ENCODE measurements at regions not wholly inside any gene's neighbourhood (a gene's known extent, or its start where the extent isn't known, plus 50 kb on each side); places are given as distances from the start of the nearest gene placed in this dataset.
"Not testable (repeated sequence)": the region's sequence is repeated elsewhere in the genome, so short reads cannot be mapped to it uniquely, and the experiment has no call there.

- DNase-seq (ENCODE audit: low read depth in 2 of 2) = no peak
Observed at GRCh38 chr18:37871561-37871960, 306.0 kb upstream of the CELF4 start.

GRCh38 chr18:37869051-37869450 lies 303.5 kb upstream of the CELF4 start:
- no peak for DNase-seq (ENCODE audit: low read depth in 2 of 2)

- no peak for DNase-seq (ENCODE audit: low read depth in 2 of 2)
Observed at GRCh38 chr18:37864122-37864521, 298.5 kb upstream of the CELF4 start.

- no peak for DNase-seq (ENCODE audit: low read depth in 2 of 2)
Observed at GRCh38 chr18:37861981-37862380, 296.4 kb upstream of the CELF4 start.

- DNase-seq (ENCODE audit: low read depth in 2 of 2) = no peak
Observed at GRCh38 chr18:37854396-37854795, 288.8 kb upstream of the CELF4 start.

- no peak for DNase-seq (ENCODE audit: low read depth in 2 of 2)
Observed at GRCh38 chr18:37853706-37854105, 288.1 kb upstream of the CELF4 start.

- no peak for DNase-seq (ENCODE audit: low read depth in 2 of 2)
Observed at GRCh38 chr18:37852464-37852863, 286.9 kb upstream of the CELF4 start.

- DNase-seq (ENCODE audit: low read depth in 2 of 2) = no peak
Observed at GRCh38 chr18:37847544-37847943, 281.9 kb upstream of the CELF4 start.

- no peak for DNase-seq (ENCODE audit: low read depth in 2 of 2)
Observed at GRCh38 chr18:37846996-37847395, 281.4 kb upstream of the CELF4 start.

GRCh38 chr18:37845498-37845897 lies 279.9 kb upstream of the CELF4 start:
- no peak for DNase-seq (ENCODE audit: low read depth in 2 of 2)

GRCh38 chr18:37844209-37844970 lies 278.8 kb upstream of the CELF4 start:
- no peak for DNase-seq (ENCODE audit: low read depth in 2 of 2)

GRCh38 chr18:37838083-37838482 lies 272.5 kb upstream of the CELF4 start:
- DNase-seq (ENCODE audit: low read depth in 2 of 2) = no peak

GRCh38 chr18:37836071-37836970 lies 270.7 kb upstream of the CELF4 start:
- DNase-seq (ENCODE audit: low read depth in 2 of 2) = no peak

- DNase-seq (ENCODE audit: low read depth in 2 of 2) = not testable (repeated sequence)
Observed at GRCh38 chr18:37832010-37832695, 266.6 kb upstream of the CELF4 start.

GRCh38 chr18:37812961-37813360 lies 247.4 kb upstream of the CELF4 start:
- no peak for DNase-seq (ENCODE audit: low read depth in 2 of 2)

GRCh38 chr18:37805773-37806404 lies 240.3 kb upstream of the CELF4 start:
- no peak for DNase-seq (ENCODE audit: low read depth in 2 of 2)

GRCh38 chr18:37796823-37797349 lies 231.3 kb upstream of the CELF4 start:
- no peak for DNase-seq (ENCODE audit: low read depth in 2 of 2)

- DNase-seq (ENCODE audit: low read depth in 2 of 2) = no peak
Observed at GRCh38 chr18:37787452-37787851, 221.9 kb upstream of the CELF4 start.

GRCh38 chr18:37783771-37784170 lies 218.2 kb upstream of the CELF4 start:
- DNase-seq (ENCODE audit: low read depth in 2 of 2) = no peak

- no peak for DNase-seq (ENCODE audit: low read depth in 2 of 2)
Observed at GRCh38 chr18:37779220-37779619, 213.6 kb upstream of the CELF4 start.

GRCh38 chr18:37778417-37779165 lies 213.0 kb upstream of the CELF4 start:
- peak in 1 of 2 donors; percentile 7 for DNase-seq (ENCODE audit: low read depth in 2 of 2)

All from stimulated activated CD4-positive, alpha-beta T cell treated with anti-CD3 and anti-CD28 coated beads, Interleukin-1b, Interleukin-23, amount 100 ng/mL, for 4 hours (primary cell).